ENCODE measurements at regions not wholly inside any gene's neighbourhood (a gene's known extent, or its start where the extent isn't known, plus 50 kb on each side); places are given as distances from the start of the nearest gene placed in this dataset.
A peak's percentile ranks its signal among the peaks of the same experiment; 100 is the strongest.

- Histone ChIP-seq H3K27me3 (ENCODE audit: control insufficient read depth, insufficient read depth, low read length) (no peaks in the 10 kb centered on the region), H3K27ac (ENCODE audit: low read length) (no peak overlapping the region), H3K4me3 (ENCODE audit: low read depth in 2 of 2, low read length in 2 of 2) (no peak overlapping the region), H3K9me3 (ENCODE audit: control insufficient read depth, insufficient read depth, low read depth, low read length) (no peaks in the 10 kb centered on the region), H3K36me3 (ENCODE audit: control insufficient read depth, insufficient read depth, low read length) (no peaks in the 10 kb centered on the region), H3K4me1 (ENCODE audit: control insufficient read depth, insufficient read depth, low read length) (no peaks in the 10 kb centered on the region)
- no peak for TF ChIP-seq SIN3A (IDR thresholded peaks at IDR 0.05; ENCODE audit: borderline replicate concordance, insufficient read depth, low read depth, low read length)
- no peak for TF ChIP-seq POLR2AphosphoS5 (IDR thresholded peaks at IDR 0.05; ENCODE audit: low read depth, low read length)
- no peak for TF ChIP-seq TCF7L2 (IDR thresholded peaks at IDR 0.05; ENCODE audit: low read depth, low read length)
- TF ChIP-seq, protein P1, sequence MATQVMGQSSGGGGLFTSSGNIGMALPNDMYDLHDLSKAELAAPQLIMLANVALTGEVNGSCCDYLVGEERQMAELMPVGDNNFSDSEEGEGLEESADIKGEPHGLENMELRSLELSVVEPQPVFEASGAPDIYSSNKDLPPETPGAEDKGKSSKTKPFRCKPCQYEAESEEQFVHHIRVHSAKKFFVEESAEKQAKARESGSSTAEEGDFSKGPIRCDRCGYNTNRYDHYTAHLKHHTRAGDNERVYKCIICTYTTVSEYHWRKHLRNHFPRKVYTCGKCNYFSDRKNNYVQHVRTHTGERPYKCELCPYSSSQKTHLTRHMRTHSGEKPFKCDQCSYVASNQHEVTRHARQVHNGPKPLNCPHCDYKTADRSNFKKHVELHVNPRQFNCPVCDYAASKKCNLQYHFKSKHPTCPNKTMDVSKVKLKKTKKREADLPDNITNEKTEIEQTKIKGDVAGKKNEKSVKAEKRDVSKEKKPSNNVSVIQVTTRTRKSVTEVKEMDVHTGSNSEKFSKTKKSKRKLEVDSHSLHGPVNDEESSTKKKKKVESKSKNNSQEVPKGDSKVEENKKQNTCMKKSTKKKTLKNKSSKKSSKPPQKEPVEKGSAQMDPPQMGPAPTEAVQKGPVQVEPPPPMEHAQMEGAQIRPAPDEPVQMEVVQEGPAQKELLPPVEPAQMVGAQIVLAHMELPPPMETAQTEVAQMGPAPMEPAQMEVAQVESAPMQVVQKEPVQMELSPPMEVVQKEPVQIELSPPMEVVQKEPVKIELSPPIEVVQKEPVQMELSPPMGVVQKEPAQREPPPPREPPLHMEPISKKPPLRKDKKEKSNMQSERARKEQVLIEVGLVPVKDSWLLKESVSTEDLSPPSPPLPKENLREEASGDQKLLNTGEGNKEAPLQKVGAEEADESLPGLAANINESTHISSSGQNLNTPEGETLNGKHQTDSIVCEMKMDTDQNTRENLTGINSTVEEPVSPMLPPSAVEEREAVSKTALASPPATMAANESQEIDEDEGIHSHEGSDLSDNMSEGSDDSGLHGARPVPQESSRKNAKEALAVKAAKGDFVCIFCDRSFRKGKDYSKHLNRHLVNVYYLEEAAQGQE (IDR thresholded peaks at IDR 0.05; ENCODE audit: insufficient read depth in 1 of 2, low read depth in 2 of 2, low read length in 1 of 2), result no peak
- TF ChIP-seq, protein P2, sequence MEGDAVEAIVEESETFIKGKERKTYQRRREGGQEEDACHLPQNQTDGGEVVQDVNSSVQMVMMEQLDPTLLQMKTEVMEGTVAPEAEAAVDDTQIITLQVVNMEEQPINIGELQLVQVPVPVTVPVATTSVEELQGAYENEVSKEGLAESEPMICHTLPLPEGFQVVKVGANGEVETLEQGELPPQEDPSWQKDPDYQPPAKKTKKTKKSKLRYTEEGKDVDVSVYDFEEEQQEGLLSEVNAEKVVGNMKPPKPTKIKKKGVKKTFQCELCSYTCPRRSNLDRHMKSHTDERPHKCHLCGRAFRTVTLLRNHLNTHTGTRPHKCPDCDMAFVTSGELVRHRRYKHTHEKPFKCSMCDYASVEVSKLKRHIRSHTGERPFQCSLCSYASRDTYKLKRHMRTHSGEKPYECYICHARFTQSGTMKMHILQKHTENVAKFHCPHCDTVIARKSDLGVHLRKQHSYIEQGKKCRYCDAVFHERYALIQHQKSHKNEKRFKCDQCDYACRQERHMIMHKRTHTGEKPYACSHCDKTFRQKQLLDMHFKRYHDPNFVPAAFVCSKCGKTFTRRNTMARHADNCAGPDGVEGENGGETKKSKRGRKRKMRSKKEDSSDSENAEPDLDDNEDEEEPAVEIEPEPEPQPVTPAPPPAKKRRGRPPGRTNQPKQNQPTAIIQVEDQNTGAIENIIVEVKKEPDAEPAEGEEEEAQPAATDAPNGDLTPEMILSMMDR (IDR thresholded peaks at IDR 0.05), result no peak
- CTCF ChIA-PET, result no interaction called here
- intact Hi-C loops (cut with micrococcal nuclease; ENCODE audit: unreplicated experiment) (loop anchor here (2.0 kb wide), 1 partner anchor 531 kb away; no protein-coding TSS in a partner anchor), in situ Hi-C loops (cut with HindIII; ENCODE audit: low pct_unique_long_range_greater_than_20kb, low sequenced_read_pairs) (no loop called here)
- DNase-seq (ENCODE audit: low read depth, low spot score) (no peak), ATAC-seq (no peak)
- BruUV-seq (replicated peaks), result no TSS peak
- POLR2A ChIA-PET, result no interaction called here
Measured at GRCh38 chr12:77153706-77154105, 88.3 kb upstream of the E2F7 start.

GRCh38 chr12:77152623-77153193 lies 87.3 kb upstream of the E2F7 start:
- intact Hi-C loops (cut with micrococcal nuclease; ENCODE audit: unreplicated experiment), result loop anchor here (2.0 kb wide), 1 partner anchor 532 kb away; no protein-coding TSS in a partner anchor

More at GRCh38 chr12:77152623-77153193, 87.3 kb upstream of the E2F7 start:
- in situ Hi-C loops (cut with HindIII; ENCODE audit: low pct_unique_long_range_greater_than_20kb, low sequenced_read_pairs), result no loop called here
- ATAC-seq, result no peak
- peak; percentile 18 for DNase-seq (ENCODE audit: low read depth, low spot score)
- no peak overlapping the region for H3K4me3 ChIP-seq (ENCODE audit: low read depth in 2 of 2, low read length in 2 of 2)
- CTCF ChIA-PET, result interaction anchor here (0.6 to 0.8 kb wide), 4 partner anchors 48 to 774 kb away, joined by 3 to 5 read pairs (median 3); no protein-coding TSS in a partner anchor
- TF ChIP-seq, protein P1 (IDR thresholded peaks at IDR 0.05; ENCODE audit: insufficient read depth in 1 of 2, low read depth in 2 of 2, low read length in 1 of 2), result no peak
- TF ChIP-seq SIN3A (IDR thresholded peaks at IDR 0.05; ENCODE audit: borderline replicate concordance, insufficient read depth, low read depth, low read length), result no peak
- TF ChIP-seq, protein P2 (IDR thresholded peaks at IDR 0.05), result peak; percentile 60
- H3K4me1 ChIP-seq (ENCODE audit: control insufficient read depth, insufficient read depth, low read length), result no peaks in the 10 kb centered on the region
- no peaks in the 10 kb centered on the region for H3K9me3 ChIP-seq (ENCODE audit: control insufficient read depth, insufficient read depth, low read depth, low read length)
- BruUV-seq (replicated peaks), result no TSS peak
- POLR2A ChIA-PET, result no interaction called here
- H3K27me3 ChIP-seq (ENCODE audit: control insufficient read depth, insufficient read depth, low read length), result no peaks in the 10 kb centered on the region
- no peak overlapping the region for H3K27ac ChIP-seq (ENCODE audit: low read length)
- H3K36me3 ChIP-seq (ENCODE audit: control insufficient read depth, insufficient read depth, low read length), result no peaks in the 10 kb centered on the region

Data from Panc1 (cell line).